ENCODE measurements at regions not wholly inside any gene's neighbourhood (a gene's known extent, or its start where the extent isn't known, plus 50 kb on each side); places are given as distances from the start of the nearest gene placed in this dataset.

DNA sequence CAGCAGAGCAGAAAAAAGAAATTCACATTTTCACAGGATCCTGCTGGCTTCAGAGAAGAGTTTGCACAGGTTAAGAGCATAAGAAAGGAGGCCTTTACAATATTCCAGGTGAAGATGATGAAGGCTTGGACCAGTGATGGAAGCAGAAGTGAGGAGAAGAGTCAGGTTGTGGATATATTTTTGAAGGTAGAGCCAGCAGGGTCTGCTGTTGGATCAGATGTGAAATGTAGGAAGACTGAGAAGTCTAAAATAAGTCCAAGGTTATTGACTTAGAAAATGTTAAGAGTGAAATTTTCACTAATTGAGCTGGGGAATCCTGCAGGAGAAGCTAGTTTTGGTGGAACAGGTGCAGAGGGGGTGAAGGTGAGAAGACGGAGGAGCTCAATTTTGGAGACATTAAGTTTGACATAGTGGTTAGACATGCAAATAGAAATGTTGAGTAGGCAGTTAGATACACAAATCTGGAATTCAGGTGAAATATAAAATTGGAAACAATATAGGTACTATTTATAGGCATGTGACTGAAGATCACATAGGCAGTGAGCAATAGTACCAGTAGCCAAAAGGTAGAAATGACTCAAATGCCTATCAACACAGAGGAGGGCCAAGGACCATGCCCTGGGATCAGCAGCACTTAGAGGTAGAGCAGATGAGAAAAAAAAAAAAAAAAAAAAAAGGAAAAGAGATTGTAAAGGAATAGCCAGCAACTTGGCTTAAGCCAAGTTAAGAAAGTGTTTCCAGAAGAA, 252.0 kb downstream of the AASDHPPT start:
- no peak overlapping the region for H3K27ac ChIP-seq (ENCODE audit: low read depth in 1 of 2, low read length in 2 of 2)
- 92% methylated on average over 1 of the region's 1 CpG for WGBS

More for the DNA sequence above, 252.0 kb downstream of the AASDHPPT start:
- no peaks in the 10 kb centered on the region for H3K9me3 ChIP-seq (ENCODE audit: control insufficient read depth in 4 of 4, low read length in 3 of 4)
- no peak overlapping the region for H3K4me3 ChIP-seq (ENCODE audit: low read depth in 1 of 3, low read length in 3 of 3)
- H3K9ac ChIP-seq (ENCODE audit: low read depth in 1 of 2, low read length in 2 of 2) = no peak overlapping the region
- DNase-seq (ENCODE audit: low spot score) = no peak
- H3K36me3 ChIP-seq (ENCODE audit: control insufficient read depth in 4 of 4, insufficient read depth in 3 of 4, low read depth in 1 of 4, low read length in 3 of 4) = no peaks in the 10 kb centered on the region
- H3K27me3 ChIP-seq (ENCODE audit: control insufficient read depth in 4 of 4, insufficient read depth in 4 of 4, low read length in 3 of 4) = peaks cover 0 to 3% (median 0%) of the 10 kb centered on the region in 4 donors
- no peak for TF ChIP-seq FOXA2 (IDR thresholded peaks at IDR 0.05)
- TF ChIP-seq HNF4G (IDR thresholded peaks at IDR 0.05) = no peak
- TF ChIP-seq, protein P1, sequence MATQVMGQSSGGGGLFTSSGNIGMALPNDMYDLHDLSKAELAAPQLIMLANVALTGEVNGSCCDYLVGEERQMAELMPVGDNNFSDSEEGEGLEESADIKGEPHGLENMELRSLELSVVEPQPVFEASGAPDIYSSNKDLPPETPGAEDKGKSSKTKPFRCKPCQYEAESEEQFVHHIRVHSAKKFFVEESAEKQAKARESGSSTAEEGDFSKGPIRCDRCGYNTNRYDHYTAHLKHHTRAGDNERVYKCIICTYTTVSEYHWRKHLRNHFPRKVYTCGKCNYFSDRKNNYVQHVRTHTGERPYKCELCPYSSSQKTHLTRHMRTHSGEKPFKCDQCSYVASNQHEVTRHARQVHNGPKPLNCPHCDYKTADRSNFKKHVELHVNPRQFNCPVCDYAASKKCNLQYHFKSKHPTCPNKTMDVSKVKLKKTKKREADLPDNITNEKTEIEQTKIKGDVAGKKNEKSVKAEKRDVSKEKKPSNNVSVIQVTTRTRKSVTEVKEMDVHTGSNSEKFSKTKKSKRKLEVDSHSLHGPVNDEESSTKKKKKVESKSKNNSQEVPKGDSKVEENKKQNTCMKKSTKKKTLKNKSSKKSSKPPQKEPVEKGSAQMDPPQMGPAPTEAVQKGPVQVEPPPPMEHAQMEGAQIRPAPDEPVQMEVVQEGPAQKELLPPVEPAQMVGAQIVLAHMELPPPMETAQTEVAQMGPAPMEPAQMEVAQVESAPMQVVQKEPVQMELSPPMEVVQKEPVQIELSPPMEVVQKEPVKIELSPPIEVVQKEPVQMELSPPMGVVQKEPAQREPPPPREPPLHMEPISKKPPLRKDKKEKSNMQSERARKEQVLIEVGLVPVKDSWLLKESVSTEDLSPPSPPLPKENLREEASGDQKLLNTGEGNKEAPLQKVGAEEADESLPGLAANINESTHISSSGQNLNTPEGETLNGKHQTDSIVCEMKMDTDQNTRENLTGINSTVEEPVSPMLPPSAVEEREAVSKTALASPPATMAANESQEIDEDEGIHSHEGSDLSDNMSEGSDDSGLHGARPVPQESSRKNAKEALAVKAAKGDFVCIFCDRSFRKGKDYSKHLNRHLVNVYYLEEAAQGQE (IDR thresholded peaks at IDR 0.05) = no peak
- TF ChIP-seq EGR1 (IDR thresholded peaks at IDR 0.05; ENCODE audit: low read depth in 2 of 2) = no peak
- no peak for TF ChIP-seq JUND (IDR thresholded peaks at IDR 0.05)
- no peak for TF ChIP-seq TAF1 (conservative IDR thresholded peaks at IDR 0.05)
- no peak for TF ChIP-seq GABPA (IDR thresholded peaks at IDR 0.05 in 1 of 2, conservative IDR thresholded peaks at IDR 0.05 in 1 of 2)
- TF ChIP-seq HNF4A (conservative IDR thresholded peaks at IDR 0.05) = no peak
- no peak for TF ChIP-seq YY1 (IDR thresholded peaks at IDR 0.05)
- TF ChIP-seq RXRA (IDR thresholded peaks at IDR 0.05) = no peak
- TF ChIP-seq, protein P2, sequence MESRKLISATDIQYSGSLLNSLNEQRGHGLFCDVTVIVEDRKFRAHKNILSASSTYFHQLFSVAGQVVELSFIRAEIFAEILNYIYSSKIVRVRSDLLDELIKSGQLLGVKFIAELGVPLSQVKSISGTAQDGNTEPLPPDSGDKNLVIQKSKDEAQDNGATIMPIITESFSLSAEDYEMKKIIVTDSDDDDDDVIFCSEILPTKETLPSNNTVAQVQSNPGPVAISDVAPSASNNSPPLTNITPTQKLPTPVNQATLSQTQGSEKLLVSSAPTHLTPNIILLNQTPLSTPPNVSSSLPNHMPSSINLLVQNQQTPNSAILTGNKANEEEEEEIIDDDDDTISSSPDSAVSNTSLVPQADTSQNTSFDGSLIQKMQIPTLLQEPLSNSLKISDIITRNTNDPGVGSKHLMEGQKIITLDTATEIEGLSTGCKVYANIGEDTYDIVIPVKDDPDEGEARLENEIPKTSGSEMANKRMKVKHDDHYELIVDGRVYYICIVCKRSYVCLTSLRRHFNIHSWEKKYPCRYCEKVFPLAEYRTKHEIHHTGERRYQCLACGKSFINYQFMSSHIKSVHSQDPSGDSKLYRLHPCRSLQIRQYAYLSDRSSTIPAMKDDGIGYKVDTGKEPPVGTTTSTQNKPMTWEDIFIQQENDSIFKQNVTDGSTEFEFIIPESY (IDR thresholded peaks at IDR 0.05) = no peak
- TF ChIP-seq SP1 (IDR thresholded peaks at IDR 0.05) = no peak
- no peak for TF ChIP-seq ATF3 (IDR thresholded peaks at IDR 0.05)
- TF ChIP-seq FOXA1 (IDR thresholded peaks at IDR 0.05) = no peak
- TF ChIP-seq, protein P3, sequence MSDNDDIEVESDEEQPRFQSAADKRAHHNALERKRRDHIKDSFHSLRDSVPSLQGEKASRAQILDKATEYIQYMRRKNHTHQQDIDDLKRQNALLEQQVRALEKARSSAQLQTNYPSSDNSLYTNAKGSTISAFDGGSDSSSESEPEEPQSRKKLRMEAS (IDR thresholded peaks at IDR 0.05) = no peak
- TF ChIP-seq NR2F2 (IDR thresholded peaks at IDR 0.05) = no peak
- no peak for TF ChIP-seq RAD21 (IDR thresholded peaks at IDR 0.05)
- no peak for TF ChIP-seq CTCF (IDR thresholded peaks at IDR 0.05; ENCODE audit: low read depth, low read length, missing input control)
- no peaks in the 10 kb centered on the region for H3K4me1 ChIP-seq (ENCODE audit: control insufficient read depth in 4 of 4, insufficient read depth in 4 of 4, low read length in 3 of 4)
